Right forelimb (tissue), 1 donor: ENCODE measurements at regions not wholly inside any gene's neighbourhood (a gene's known extent, or its start where the extent isn't known, plus 50 kb on each side); places are given as distances from the start of the nearest gene placed in this dataset.

Experiments used
- DNase-seq: peaks from one replicate; pipeline ENCODE4 v3.0.0-alpha.2; 2018

DNA sequence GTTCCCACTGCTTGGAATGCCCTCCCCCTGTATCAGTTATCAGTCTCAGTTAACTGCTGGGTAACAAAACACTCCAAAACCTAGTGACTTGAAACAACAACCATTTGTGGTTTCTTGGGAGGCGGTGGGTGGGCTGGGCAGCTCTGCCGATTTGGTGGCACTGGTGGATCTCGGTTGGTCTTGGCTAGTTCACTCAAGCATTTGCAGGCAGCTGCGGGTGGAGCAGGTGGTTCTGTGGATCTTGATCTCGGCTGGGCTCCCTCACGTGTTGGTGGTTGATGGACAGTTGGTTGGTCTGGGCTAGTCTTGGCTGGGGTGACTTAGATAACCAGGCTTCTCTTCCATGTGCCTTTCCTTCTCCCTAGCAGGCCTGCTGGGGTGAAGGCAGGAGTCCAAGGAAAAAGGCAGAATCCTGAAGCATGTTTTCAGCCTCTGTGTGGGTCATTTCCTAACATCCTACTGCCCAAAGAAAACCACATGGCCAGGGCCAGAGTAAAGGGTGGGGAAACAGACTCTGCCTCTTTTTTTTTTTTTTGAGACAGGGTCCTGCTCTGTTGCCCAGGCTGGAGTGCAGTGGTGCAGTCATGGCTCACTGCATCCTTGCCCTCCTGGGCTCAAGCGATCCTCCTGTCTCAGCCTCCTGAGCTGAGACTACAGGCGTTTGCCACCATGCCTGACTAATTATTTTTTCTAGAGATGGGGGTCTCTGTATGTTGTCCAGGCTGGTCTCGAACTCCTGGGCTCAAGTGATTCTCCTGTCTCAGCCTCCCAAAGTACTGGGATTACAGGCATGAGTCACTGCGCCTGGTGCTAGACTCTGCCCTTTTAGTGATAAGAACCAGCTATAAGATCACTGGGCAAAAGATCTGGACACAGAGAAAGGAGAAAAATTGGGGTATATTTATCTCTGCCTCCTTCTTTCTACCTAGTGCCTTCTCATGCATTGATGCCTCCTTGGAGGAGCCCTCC lies 183.7 kb downstream of the RGS3 start:
- DNase-seq, result no peak

DNA sequence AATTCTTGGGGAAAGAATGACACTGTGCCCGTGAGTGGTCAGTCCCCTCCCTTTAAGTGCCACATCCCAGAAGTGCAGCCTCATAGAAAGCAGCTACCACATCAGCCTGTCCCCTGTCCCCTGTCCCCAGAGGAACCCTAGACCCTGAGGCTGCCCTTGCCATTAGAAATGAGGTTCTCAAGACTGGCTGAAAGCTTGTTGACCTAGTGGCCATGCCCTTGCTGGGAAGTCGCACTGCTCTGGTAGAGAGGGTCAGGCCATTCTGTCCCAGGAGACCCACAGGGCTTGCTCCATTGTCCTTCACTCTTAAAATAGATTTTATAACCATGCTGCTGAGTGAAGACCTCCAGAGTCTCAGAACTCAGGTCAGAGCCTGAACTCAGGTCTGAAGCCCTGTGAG lies 184.5 kb downstream of the RGS3 start:
- no peak for DNase-seq

DNA sequence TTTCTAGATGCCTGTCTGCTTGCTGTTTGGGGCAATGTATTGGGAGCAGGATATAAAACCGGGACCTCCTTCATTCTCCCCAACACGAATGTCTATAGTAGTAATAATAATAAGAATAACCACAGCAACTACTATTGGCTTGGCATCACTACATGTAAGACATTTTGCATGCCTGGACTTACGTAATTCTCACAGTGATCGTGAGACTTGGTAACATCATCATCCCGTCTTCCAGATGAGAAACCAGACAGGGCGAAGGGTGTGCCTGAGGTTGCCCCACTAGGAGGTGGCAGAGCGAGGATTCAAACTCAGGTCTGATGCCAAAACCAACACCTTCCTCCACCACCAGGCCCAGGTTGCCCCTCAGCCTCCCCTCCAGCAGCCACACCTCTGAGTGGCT lies 185.1 kb downstream of the RGS3 start:
- DNase-seq, result no peak

DNA sequence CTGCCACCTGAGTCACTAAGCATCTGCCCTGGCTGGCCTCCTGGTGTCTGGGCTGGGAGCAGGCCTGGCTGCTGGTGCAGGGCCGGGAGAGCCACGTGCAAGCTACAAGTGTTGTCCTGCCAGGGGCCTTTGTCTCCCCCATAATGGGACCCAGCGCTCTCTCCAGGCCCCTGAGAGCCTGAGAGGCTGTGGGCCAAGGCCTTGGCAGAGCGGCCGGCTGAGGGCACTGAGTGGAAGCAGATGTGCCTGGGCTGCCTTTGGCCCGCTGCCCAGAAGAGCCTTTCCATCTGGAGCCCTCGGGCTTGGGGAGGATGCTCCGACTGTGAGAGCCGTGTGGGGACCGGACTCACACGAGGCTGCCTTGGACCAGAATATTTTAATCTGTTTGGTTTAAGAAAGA lies 185.5 kb downstream of the RGS3 start:
- peak; percentile 78 for DNase-seq

DNA sequence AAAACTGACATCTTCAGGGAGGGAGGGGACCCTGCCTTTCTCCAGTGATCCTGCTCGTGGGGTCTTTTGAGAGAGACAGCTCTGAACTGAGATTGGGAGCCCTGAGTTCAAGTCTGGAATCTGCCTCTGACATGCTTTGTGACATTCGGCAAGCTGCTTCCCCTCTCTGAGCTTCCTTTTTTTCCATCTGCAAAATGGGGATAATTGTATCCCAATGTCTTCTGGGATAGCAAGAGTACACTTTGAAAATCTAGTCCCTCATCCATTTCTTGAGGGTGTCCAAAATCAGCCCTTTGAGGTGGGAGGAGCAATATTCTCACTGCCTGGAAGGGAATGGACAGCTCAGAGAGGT lies 186.3 kb downstream of the RGS3 start:
- no peak for DNase-seq

DNA sequence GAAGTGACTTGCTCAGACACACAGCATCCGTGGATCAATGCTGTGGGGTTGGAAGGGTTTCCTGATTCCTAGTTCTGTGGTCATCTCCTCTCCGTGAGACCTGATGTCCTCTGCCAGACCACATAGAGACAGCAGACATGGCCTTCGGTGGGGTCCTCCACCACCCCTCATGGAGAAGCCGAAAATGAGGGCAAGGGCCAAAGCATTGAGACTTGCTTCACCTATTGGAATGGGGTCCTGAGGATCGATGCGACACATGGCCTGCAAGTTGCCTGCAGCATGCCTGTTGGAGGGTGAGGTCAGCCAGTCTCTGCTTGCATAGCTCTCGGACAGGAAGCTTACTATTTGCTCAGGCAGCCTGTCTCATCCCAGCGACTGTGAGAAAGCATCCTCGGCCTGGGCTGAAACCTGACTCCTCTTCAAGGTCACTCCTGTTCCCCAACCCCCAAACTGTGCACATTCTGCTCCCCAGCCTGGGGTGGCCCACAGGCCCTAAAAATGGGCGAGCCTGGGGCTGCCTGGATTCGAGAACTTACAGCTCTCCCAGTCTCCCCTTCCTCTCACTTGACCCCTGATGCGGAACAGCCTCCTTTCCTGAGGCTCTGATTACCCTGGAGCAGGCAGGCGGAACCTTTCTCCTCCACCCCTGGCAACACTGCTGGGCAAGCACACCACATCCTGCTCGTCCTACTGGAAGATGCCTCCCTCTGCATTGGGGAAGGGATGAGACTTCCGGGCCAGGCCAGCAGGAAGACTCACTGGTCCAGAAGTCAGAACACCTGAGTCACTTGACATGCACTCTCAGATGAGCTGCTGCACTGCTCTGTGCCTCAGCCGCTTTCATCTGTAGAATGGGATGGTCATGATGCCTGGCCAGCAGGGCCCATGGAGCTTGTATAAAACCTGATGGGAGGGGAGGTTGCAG lies 186.9 kb downstream of the RGS3 start:
- no peak for DNase-seq

DNA sequence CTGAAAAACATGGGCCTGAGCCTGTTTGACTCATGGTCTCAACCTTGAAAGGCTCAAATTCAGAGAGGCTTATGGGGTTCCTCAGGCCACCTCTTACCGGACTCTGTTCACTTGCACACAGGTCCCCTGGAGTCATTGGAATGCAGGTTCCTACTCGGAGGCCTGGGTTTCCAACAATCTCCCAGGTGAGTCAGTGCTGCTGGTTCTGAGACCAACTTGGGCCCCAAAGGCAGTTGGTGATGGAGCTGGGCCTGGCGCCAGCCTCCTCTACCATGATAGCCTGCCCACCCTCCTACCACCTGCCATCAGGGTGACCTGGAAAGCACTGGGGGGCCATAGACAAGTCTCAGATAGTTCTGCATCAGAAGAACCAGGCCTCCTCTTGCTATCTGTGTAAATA lies 188.4 kb downstream of the RGS3 start:
- DNase-seq, result no peak

DNA sequence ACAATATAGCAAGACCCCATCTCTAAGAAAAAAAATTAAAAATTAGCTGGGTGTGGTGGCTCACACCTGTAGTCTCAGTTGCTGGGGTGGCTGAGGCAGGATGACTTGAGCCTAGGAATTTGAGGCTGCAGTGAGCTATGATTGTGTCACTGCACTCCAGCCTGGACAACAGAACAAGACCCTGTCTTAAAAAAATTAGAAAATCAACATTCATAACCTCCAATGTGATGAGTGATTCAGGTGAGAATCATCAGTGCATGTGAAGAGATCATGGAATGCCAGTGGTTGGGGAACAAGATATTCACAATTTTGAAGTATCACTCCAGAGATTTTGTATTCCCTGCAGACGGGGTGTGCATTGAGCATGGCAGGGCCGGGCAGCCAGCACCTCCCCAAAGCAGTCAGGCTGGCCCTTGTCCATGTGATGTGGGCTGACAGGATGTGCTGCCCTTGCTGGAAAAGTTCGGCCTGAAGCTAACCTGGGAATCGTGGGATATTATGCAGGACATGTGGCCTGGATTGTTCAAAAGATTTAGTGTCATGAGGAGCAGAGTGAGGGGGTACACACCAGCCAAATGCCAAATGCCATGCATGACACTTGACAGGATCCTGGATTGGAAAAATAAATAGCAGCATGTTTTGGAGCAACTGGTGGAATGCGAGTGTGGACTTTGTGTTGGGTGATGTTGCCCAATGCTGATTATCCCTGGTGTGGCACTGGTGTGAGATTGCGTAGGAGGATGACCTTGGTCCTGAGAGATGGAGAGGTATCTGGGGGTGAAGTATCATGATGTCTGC lies 189.0 kb downstream of the RGS3 start:
- no peak for DNase-seq

DNA sequence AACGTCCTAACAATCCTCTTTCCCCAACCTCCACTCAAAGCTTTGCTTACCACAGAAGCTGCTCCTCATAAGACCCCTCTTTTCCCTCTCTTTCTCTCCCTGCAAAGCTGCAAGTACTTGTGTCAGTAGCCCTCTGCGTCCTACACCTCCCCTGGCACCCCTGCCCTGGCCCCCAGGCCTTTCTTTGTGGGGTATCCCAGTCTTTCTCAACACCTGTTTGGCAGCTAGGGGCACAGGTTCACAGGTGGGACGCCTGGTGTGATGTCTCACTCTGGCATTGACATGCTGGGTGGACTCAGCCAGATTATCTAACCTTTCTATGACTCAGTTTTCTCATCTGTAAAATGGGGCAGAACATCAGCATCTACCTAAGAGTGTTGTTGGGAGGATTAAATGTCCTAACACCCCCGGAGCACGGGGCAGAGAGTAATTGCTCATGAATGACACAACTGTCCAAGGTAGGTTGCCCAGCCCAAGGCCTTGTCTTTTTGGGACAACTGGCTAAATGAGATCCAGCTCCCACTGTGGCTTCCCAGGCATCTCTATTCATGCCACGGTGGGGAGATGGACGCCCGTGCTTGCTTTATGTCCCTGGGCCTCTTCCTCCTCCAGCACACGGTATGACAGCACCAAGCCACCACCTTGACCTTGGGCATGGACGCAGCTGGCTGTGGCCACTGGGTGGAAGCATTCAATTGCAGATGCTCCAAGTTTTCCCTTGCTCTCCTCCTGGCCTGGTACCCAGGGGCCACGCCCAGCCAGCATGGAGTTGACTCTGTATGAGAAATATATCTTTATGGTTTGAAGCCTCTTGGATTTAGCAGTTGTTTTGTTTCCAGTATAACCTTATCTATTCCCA lies 190.4 kb downstream of the RGS3 start:
- no peak for DNase-seq

DNA sequence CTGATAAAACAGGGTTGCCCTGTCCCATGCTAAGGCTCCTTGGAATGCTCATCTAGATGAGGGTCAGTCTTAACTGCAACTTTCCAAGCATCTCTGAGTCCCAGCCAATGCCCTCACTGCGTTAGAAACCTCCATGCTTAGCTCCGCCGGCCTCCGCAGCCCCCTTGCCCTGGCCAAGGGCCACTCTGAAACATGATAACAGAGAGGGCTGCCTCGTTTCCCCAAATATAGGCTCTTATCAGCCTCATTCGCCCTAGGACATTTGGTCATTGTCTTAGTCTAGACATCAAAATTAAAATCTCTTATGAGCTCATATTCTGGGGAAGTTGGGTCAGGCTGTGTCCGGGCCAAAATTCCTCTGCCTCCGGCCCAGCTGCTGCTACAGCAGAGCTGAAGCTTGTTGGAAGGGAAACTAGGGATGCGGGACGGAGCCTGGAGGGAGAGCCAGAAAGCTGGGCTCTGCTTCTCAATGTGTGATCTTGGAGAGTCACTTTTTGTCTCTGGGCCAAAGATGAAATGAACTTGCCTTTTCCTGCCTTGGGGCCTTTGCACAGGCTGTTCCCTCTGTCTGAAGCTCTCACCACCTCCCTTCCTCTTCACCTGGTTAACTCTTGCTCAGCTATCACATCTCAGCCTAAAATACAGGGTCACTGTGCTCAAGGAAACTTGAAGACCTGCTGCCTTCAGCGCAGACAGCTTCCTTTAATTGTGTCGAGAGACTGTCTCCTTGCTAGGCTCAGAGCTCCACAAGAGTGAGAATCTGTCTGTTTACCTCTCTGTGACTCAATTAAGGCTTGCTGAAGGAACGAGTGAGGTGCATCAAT lies 191.3 kb downstream of the RGS3 start:
- peak; percentile 76 for DNase-seq

DNA sequence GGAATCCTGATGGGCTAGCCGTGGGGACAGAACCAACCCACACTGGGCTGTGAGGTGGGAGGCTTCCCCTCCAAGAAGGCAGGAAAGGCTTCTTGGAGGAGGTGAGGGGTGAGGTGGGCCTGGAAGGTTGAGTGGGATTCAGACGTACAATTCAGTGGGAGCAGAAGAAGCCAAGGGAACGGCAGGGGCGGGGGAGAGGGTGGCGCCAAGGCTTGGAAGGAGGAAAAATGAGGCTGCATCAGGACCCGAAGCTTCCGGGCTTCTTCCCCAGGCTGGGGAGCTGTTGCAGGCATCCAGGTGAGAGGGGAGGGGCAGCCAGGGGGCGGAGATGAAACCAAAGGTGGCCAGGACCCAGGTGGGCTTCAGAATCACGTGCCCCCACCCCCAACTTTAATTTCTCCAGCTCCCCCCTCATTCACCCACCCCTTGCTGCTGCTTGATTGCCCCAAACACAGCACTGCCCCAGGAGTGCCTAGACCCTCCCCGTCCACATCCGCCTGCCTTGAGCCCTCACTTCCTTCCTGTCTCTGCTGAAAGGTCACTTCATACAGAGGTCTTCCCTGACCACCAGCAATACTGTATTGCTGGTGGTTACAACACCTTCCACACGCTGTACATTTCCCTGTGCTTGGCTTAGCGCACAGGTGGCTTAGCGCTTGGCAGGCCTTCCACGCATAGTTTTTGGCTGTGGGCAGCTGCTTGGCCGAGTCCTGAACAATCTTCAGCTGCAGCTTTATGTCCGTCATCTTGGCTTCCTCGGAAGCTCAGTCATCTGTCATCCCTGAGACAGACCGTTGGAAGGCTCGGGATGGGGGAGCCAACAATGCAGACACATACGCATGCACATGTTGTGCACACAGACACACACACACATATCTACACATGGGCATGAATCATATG lies 193.5 kb downstream of the RGS3 start:
- DNase-seq, result peak; percentile 48

DNA sequence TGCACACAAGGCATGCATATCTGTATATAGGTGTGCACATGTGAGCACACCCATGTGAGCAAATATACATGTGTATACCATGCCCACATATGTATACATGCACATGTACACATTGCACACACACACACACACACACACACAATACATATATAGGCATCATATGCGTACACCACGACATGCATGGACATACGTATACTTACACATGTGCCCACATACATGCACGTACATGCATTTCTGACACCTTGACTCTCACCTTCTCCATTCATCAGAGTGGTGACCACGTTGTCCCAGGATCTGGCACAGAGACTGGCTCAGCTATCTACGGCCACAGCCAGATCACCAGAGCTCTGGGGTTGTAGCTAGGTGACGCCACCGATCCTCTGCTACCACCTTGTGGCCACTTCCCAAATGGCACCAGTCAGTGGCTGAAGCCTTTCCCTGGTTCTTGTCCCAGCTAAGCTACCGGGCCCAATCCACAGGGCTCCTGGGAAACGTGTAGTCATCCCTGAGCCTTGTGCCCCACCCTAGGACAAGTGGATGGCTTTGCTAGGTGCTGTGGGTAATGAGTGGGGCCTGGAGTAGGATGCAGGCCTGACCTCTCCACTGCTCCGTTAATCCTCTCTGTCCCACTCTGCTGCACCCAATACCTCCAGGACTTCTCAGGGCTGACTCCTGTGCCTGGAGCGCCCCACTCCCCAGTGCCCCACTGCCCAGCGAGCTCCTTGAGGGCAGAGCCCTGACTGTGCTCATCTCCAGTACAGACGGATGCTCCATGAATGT lies 194.4 kb downstream of the RGS3 start:
- peak; percentile 91 for DNase-seq

DNA sequence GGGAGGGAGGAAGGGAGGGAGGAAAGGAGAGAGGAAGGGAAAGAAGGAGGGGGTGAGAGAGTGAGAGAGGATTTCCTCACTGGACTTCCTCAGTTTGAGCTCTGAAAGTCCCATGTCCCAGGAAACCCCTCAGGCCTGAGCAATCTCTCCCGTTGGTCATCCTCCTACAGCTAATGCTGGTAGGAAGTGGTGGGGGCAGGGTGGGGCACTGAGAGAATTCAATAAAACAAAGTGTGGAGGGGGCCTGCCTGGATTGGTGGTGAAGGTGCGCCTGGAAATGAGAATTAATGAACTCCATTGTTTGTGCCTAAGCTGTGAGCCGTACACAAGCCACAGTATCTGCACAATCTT lies 195.0 kb downstream of the RGS3 start:
- peak; percentile 18 for DNase-seq

DNA sequence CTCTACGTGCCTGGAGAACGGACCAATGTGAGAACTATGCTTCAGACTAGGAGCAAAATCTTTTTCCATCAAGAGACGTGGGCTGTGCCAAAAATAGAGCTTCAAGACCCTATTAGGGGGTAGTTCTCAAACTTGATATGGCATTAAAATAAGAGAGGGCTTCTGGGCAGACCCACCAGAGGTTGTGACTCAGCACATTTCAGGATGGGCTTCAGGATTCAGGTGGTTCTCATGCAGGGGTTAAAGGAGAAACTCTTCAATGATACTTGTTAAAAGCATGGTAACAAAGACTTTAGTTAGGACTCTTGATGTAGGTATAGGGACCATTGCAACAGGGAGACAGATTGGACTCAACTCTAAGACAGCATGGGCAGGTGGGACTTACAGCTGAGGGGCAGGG lies 195.5 kb downstream of the RGS3 start:
- peak; percentile 15 for DNase-seq

DNA sequence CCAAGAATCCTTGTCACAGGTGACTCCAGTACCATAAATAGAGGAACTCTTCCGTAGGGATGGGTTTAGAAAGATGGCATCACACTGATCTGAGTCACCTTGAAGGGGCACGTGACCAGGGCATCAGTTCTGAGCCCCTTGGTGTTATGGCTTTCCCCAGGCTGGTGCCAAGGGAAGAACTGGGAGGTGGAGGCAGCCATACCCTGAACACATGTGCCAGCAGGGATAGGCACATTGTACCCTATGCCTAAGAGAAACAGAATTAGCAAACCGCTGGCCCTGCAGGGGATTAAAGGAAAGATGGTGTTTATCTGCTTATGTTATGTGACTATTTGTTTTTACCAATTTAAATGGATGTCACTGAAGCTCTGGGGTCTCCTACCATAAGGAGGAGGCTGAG lies 196.2 kb downstream of the RGS3 start:
- peak; percentile 13 for DNase-seq

DNA sequence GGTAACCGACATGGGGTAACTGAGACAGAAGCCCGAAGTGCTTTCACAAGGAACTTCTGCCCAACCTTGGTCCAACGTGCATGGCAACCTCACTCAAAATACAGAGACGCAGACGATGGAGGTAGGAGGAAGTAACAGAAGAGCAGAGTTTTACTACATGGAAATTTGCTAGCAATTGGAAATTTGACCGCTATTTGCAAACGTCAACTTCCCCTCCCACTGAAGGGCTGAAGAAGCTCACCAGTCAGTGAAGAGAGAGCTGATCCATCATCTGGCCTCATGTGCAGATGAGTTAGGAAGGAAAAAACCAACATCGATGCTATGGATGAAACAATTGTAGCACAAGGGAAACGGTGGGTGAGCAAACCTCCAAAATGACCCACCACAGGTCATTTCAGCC lies 196.7 kb downstream of the RGS3 start:
- DNase-seq, result peak; percentile 17

DNA sequence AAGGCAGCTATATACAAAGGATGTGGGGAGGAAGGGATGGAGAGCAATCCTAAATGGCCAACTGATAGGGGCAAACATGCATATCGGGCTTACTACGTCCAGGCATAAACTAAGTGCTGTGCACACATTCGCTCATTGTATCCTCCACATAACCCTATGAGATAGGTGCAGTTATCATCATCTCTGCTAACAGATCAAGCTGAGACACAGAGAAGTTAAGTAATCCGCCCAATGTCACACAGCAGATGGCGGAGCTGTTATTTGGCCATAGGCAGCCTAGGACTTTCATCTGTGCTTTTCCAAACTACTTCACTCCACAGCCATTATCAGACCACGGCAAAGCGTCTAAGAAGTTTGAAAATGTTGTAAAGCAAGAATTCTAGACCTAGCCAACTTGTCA lies 197.5 kb downstream of the RGS3 start:
- DNase-seq, result no peak

DNA sequence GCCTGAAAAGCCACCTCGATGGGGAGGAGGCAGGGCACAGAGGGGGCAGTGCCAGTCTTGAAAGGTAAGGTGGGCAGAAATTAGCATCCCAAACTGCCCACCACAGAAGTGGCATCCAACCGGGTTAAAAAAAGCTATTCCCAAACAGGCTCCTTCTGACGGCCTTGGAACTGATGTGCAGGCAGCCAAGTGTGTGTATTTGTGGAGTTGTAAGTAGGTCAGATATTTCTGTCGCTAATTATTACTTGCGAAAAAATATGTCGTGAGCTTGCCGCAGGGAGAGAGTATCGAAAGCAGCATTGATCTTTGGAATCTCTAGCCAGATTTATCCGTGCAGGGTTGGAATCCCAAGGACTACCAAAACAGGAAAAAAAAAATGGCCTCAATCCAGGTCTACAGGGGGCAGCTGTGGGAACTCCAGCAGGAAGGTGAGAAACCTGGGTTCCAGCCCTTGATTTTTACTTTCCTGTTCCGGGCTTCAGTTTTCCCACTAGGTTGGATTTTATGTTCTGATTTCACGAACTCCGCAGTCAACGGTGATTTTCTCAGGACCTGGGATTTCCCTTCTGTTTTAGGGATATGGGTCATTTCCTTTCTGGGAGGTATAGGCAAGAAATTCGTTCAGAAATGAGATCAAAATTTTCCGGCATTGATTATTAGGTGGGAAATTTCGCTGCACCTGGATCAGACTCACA lies 200.8 kb downstream of the RGS3 start:
- no peak for DNase-seq

DNA sequence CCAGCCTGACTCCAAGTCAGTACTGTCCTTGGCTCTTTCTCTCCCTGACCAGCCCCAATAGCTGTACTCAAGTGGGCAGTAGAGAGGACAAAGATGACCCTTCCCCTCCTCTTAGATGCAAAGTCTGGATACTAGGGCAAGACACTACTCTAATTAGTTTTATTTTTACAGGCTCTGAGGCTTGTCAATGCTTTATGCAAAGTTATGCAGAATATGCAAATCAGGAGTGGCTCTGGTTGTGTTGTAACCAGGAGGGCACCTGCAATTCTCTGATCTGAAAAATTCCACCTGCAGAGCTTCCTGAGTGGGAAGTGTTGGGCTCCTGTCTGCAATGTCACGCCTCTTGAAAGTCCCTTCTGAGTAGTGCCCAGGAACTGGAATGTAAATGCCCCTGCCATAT lies 201.5 kb downstream of the RGS3 start:
- DNase-seq, result no peak
